CD4-positive, alpha-beta T cell (primary cell): ENCODE measurements at regions not wholly inside any gene's neighbourhood (a gene's known extent, or its start where the extent isn't known, plus 50 kb on each side); places are given as distances from the start of the nearest gene placed in this dataset.

Source experiments
- ATAC-seq: fragments of 200-7000 bp; cut with Tn5 transposase; one replicate; pipeline ENCODE4 v1.10.0; 2022; ENCODE audit warnings: mild to moderate bottlenecking; ENCODE audit not compliant: poor library complexity
- CTCF ChIA-PET: fragments of 350-600 bp; sonication (Branson Sonifier 250); formaldehyde crosslinking; loops from one replicate; lab custom pipeline; 2021; ENCODE audit warnings: antibody characterized with exemption, inconsistent platforms; lab: Charles Lee
- POLR2A ChIA-PET: fragments of 350-600 bp; sonication (Branson Sonifier 250); formaldehyde crosslinking; loops from one replicate; lab custom pipeline; 2021; ENCODE audit warnings: antibody characterized with exemption, inconsistent platforms; lab: Charles Lee
- DNase-seq, 14 experiments: peaks; one replicate each; pipeline ENCODE4 v3.0.0-alpha.2; 2013 to 2020; ENCODE audit warnings: mixed read lengths in 2 of 14
- H3K27ac ChIP-seq, 2 donors: one replicate each; pipeline versions ENCODE4 v1.5.1 to v1.7.0; 2013; ENCODE audit warnings: low read length in 2 of 2, low read depth in 1 of 2, mild to moderate bottlenecking in 1 of 2
- H3K27me3 ChIP-seq, 2 experiments: 1 replicate in 1 of 2; 2 replicates in 1 of 2; pipeline versions ENCODE4 v1.6.1 to v1.7.0; 2013; ENCODE audit warnings: low read length in 2 of 2, control low read depth in 1 of 2, mild to moderate bottlenecking in 1 of 2, moderate library complexity in 1 of 2; ENCODE audit not compliant: insufficient read depth in 2 of 2, control insufficient read depth in 1 of 2
- H3K36me3 ChIP-seq: one replicate; pipeline ENCODE4 v1.6.1; 2013; ENCODE audit warnings: low read length, control low read depth; ENCODE audit not compliant: insufficient read depth
- H3K4me1 ChIP-seq: one replicate; pipeline ENCODE4 v1.6.1; 2013; ENCODE audit warnings: low read length, control low read depth; ENCODE audit not compliant: insufficient read depth
- H3K4me3 ChIP-seq: one replicate; pipeline ENCODE4 v1.5.1; 2013; ENCODE audit warnings: mild to moderate bottlenecking, low read length, moderate library complexity
- H3K9me3 ChIP-seq, 2 experiments: 1 replicate in 1 of 2; 2 replicates in 1 of 2; pipeline versions ENCODE4 v1.6.1 to v1.7.0; 2013; ENCODE audit warnings: low read length in 2 of 2, mild to moderate bottlenecking in 2 of 2, control low read depth in 1 of 2, moderate library complexity in 1 of 2; ENCODE audit not compliant: control insufficient read depth in 1 of 2, insufficient read depth in 1 of 2
- H3K27ac Mint-ChIP-seq: one replicate; pipeline ENCODE4 v1.8.0; 2020; ENCODE audit warnings: mixed read lengths
- H3K27me3 Mint-ChIP-seq: one replicate; pipeline ENCODE4 v1.8.0; 2021; ENCODE audit warnings: mixed read lengths
- H3K36me3 Mint-ChIP-seq: one replicate; pipeline ENCODE4 v1.8.0; 2021; ENCODE audit warnings: low read depth, mixed read lengths
- H3K4me1 Mint-ChIP-seq: one replicate; pipeline ENCODE4 v1.8.0; 2021; ENCODE audit warnings: low read depth, mixed read lengths
- H3K4me3 Mint-ChIP-seq: one replicate; pipeline ENCODE4 v1.8.0; 2020; ENCODE audit warnings: mild to moderate bottlenecking, mixed read lengths
- H3K9me3 Mint-ChIP-seq: one replicate; pipeline ENCODE4 v1.8.0; 2020; ENCODE audit warnings: mixed read lengths
- CTCF ChIP-seq: fragments of 200-600 bp; IDR thresholded peaks from one replicate; pipeline ENCODE4 v1.8.0; 2022; ENCODE audit warnings: antibody characterized with exemption, mild to moderate bottlenecking
- intact Hi-C, 2 experiments: fragments of 100-400 bp; cut with DNase I in 1 of 2; cut with micrococcal nuclease in 1 of 2; formaldehyde crosslinking; loops; one replicate each; pipeline versions ENCODE4 v1.15.1 to v1.9.0; 2023 to 2025; cut with DNase I, micrococcal nuclease

- Histone ChIP-seq H3K4me1 (no peaks in the 10 kb centered on the region), H3K9me3 (peaks cover 63 to 83% of the 10 kb centered on the region in 2 experiments), H3K27me3 (no peaks in the 10 kb centered on the region), H3K4me3 (no peak overlapping the region), H3K36me3 (no peaks in the 10 kb centered on the region), H3K27ac (no peak overlapping the region)
- H3K9me3 Mint-ChIP-seq = peaks cover 10% of the 10 kb centered on the region
- ChIA-PET POLR2A (no interaction called here), CTCF (no interaction called here)
- no peak overlapping the region for H3K4me3 Mint-ChIP-seq
- TF ChIP-seq CTCF = no peak
- no peak for DNase-seq
- peaks cover 14% of the 10 kb centered on the region for H3K36me3 Mint-ChIP-seq
- intact Hi-C loops = no loop called here
- no peaks in the 10 kb centered on the region for H3K4me1 Mint-ChIP-seq
- ATAC-seq = no peak
- no peaks in the 10 kb centered on the region for H3K27me3 Mint-ChIP-seq
- no peak overlapping the region for H3K27ac Mint-ChIP-seq
Measured at GRCh38 chr16:35748621-35749252, 2289.3 kb downstream of the TP53TG3F start.

DNA sequence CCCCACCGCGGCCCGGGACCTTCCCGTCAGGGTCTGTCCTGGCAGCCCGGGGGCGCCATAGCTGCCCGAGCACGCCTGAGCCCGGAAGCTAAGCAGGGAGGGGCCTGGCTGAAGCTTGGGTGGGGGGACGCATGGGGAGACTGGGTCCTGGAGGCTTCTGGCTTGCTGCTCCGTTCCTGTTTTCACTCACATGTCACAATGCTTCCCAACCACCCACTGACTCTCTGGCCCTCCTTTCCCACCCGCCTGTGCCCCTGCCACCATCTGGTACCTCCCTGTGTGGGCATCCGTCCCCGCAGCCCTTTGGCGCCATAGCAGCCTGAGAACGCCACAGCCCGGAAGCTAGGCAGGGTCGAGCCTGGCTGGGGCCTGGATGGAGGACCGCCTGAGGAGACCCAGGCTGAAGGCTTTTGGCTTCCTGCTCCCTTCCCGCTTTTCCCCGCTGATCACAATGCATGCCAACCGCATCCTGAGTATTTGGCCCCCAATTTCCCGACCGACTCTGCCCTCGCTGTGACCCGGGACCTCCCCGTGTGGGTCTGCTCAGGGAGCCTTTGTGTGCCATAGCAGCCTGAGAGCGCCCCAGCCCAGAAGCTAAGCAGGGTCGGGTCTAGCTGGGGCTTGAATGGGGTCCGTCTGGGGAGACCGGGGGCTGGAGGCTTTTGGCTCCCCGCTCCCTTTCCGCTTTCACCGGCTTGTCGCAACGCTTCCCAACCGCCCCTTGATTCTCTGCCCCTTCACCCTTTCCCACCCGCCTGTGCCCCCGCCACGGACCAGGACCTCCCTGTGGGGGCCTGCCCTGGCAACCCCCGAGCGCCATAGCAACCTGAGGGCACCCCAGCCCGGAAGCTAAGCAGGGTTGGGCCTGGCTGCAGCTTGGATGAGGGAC lies 2290.1 kb downstream of the TP53TG3F start:
- intact Hi-C loops = no loop called here
- peaks cover 10% of the 10 kb centered on the region for H3K36me3 Mint-ChIP-seq
- POLR2A ChIA-PET = no interaction called here

DNA sequence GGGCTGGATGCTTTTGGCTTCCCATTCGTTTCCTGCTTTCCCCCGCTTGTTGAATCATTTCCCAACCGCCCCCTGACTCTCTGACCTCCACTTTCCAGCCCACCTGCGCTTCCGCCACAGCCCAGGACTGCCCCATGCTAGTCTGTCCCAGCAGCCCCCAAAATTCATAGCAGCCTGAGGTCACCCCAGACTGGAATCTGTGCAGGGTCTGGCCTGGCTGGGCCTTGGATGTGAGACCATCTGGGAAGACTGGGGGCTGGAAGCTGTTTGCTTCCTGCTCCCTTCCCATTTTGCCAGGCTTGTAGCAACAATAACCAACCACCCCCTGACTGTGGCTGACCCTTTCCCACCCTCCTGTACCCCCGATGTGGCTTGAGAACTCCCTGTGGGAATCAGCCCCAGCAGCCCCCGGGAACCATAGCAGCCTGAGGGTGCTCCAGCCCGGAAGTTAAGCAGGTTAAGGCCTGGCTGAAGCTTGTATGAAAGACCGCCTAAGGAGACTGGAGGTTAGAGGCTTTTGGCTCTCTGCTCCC lies 2290.8 kb downstream of the TP53TG3F start:
- H3K9me3 ChIP-seq = peaks cover 63 to 98% of the 10 kb centered on the region in 2 experiments
- ATAC-seq = no peak
- DNase-seq = no peak
- H3K36me3 ChIP-seq = no peaks in the 10 kb centered on the region
- Mint-ChIP-seq H3K9me3 (peaks cover 1% of the 10 kb centered on the region), H3K4me3 (no peak overlapping the region), H3K27me3 (no peaks in the 10 kb centered on the region), H3K4me1 (no peaks in the 10 kb centered on the region), H3K27ac (no peak overlapping the region), H3K36me3 (peaks cover 4% of the 10 kb centered on the region)
- POLR2A ChIA-PET = no interaction called here
- intact Hi-C loops = no loop called here
- TF ChIP-seq CTCF = no peak
- CTCF ChIA-PET = no interaction called here
- no peaks in the 10 kb centered on the region for H3K27me3 ChIP-seq
- no peak overlapping the region for H3K27ac ChIP-seq
- no peaks in the 10 kb centered on the region for H3K4me1 ChIP-seq
- no peak overlapping the region for H3K4me3 ChIP-seq

More for the DNA sequence above, 2290.1 kb downstream of the TP53TG3F start:
- CTCF ChIA-PET = no interaction called here
- no peaks in the 10 kb centered on the region for H3K4me1 Mint-ChIP-seq
- no peak overlapping the region for H3K4me3 ChIP-seq
- peaks cover 59 to 91% of the 10 kb centered on the region in 2 experiments for H3K9me3 ChIP-seq
- peaks cover 4% of the 10 kb centered on the region for H3K9me3 Mint-ChIP-seq
- H3K27me3 Mint-ChIP-seq = no peaks in the 10 kb centered on the region
- no peak overlapping the region for H3K27ac ChIP-seq
- TF ChIP-seq CTCF = no peak
- peak in 1 of 14 experiments; percentile 4 for DNase-seq
- no peaks in the 10 kb centered on the region for H3K36me3 ChIP-seq
- ATAC-seq = no peak
- H3K27ac Mint-ChIP-seq = no peak overlapping the region
- H3K4me1 ChIP-seq = no peaks in the 10 kb centered on the region
- no peak overlapping the region for H3K4me3 Mint-ChIP-seq
- no peaks in the 10 kb centered on the region for H3K27me3 ChIP-seq
